ENCODE measurements at regions not wholly inside any gene's neighbourhood (a gene's known extent, or its start where the extent isn't known, plus 50 kb on each side); places are given as distances from the start of the nearest gene placed in this dataset.

DNA sequence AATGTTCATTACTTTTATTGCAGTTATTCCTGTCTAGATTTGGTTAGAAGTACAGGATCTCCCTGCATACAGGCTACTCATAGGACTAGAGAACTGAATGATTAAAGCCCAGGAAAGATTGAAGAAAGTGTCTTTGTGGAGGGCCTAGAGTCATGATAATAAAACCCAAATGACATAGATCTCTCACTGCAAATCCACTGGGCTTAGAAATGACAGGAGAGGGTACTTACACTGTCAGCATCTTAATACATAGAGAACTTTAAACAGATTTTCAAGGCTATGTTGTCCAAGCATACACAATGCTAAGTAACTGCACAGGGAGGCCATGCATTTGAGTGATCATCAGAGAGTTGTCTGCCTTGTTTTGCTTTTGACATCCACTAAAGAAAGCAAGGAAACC, 383.8 kb upstream of the MAP3K7 start:
- no peak for TF ChIP-seq POLR2A (IDR thresholded peaks at IDR 0.05)
- TF ChIP-seq, protein P1, sequence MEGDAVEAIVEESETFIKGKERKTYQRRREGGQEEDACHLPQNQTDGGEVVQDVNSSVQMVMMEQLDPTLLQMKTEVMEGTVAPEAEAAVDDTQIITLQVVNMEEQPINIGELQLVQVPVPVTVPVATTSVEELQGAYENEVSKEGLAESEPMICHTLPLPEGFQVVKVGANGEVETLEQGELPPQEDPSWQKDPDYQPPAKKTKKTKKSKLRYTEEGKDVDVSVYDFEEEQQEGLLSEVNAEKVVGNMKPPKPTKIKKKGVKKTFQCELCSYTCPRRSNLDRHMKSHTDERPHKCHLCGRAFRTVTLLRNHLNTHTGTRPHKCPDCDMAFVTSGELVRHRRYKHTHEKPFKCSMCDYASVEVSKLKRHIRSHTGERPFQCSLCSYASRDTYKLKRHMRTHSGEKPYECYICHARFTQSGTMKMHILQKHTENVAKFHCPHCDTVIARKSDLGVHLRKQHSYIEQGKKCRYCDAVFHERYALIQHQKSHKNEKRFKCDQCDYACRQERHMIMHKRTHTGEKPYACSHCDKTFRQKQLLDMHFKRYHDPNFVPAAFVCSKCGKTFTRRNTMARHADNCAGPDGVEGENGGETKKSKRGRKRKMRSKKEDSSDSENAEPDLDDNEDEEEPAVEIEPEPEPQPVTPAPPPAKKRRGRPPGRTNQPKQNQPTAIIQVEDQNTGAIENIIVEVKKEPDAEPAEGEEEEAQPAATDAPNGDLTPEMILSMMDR (IDR thresholded peaks at IDR 0.05): no peak
